Activated CD4-positive, alpha-beta T cell treated with anti-CD3 and anti-CD28 coated beads, Interleukin-2, amount 10 ng/mL, durations not matched to agents 7 days and 5 days (primary cell): ENCODE measurements at regions not wholly inside any gene's neighbourhood (a gene's known extent, or its start where the extent isn't known, plus 50 kb on each side); places are given as distances from the start of the nearest gene placed in this dataset.
"Not testable (repeated sequence)": the region's sequence is repeated elsewhere in the genome, so short reads cannot be mapped to it uniquely, and the experiment has no call there.

Experiments
- CTCF ChIA-PET: fragments of 350-600 bp; sonication (Branson Sonifier 250); formaldehyde crosslinking; loops from one replicate; lab custom pipeline; 2021; ENCODE audit warnings: antibody characterized with exemption; lab: Charles Lee
- POLR2A ChIA-PET: fragments of 350-600 bp; sonication (Branson Sonifier 250); formaldehyde crosslinking; loops from one replicate; lab custom pipeline; 2021; ENCODE audit warnings: antibody characterized with exemption; lab: Charles Lee
- DNase-seq: peaks from one replicate; pipeline ENCODE4 v3.0.0-alpha.2; 2020
- H3K27ac Mint-ChIP-seq: one replicate; pipeline ENCODE4 v1.8.0; 2021; ENCODE audit warnings: mild to moderate bottlenecking, moderate library complexity, mixed read lengths
- H3K27me3 Mint-ChIP-seq: one replicate; pipeline ENCODE4 v1.8.0; 2021; ENCODE audit warnings: mixed read lengths
- H3K36me3 Mint-ChIP-seq: one replicate; pipeline ENCODE4 v1.8.0; 2021; ENCODE audit warnings: low read depth, mixed read lengths
- H3K4me1 Mint-ChIP-seq: one replicate; pipeline ENCODE4 v1.8.0; 2021; ENCODE audit warnings: mixed read lengths
- H3K4me3 Mint-ChIP-seq: one replicate; pipeline ENCODE4 v1.8.0; 2021; ENCODE audit warnings: mild to moderate bottlenecking, moderate library complexity, mixed read lengths
- H3K9me3 Mint-ChIP-seq: one replicate; pipeline ENCODE4 v1.8.0; 2021; ENCODE audit warnings: mixed read lengths

GRCh38 chr15:95041297-95041696, 809.9 kb downstream of the MCTP2 start:
- Mint-ChIP-seq H3K27me3 (no peaks in the 10 kb centered on the region), H3K4me3 (no peak overlapping the region), H3K4me1 (no peaks in the 10 kb centered on the region), H3K36me3 (no peaks in the 10 kb centered on the region), H3K9me3 (peaks cover 2% of the 10 kb centered on the region), H3K27ac (no peak overlapping the region)
- no peak for DNase-seq
- ChIA-PET POLR2A (no interaction called here), CTCF (no interaction called here)

- POLR2A ChIA-PET, result not testable (repeated sequence)
These were observed 812.0 kb downstream of the MCTP2 start for GRCh38 chr15:95043236-95043932.

GRCh38 chr15:95043933-95044313, 812.6 kb downstream of the MCTP2 start:
- ChIA-PET CTCF (no interaction called here), POLR2A (no interaction called here)
- Mint-ChIP-seq H3K36me3 (no peaks in the 10 kb centered on the region), H3K9me3 (peaks cover 11% of the 10 kb centered on the region), H3K4me1 (no peaks in the 10 kb centered on the region), H3K27ac (no peak overlapping the region), H3K27me3 (no peaks in the 10 kb centered on the region), H3K4me3 (no peak overlapping the region)
- no peak for DNase-seq

More at GRCh38 chr15:95043236-95043932, 812.0 kb downstream of the MCTP2 start:
- H3K4me1 Mint-ChIP-seq, H3K36me3 Mint-ChIP-seq, H3K27me3 Mint-ChIP-seq, H3K4me3 Mint-ChIP-seq, CTCF ChIA-PET, DNase-seq, H3K27ac Mint-ChIP-seq: not testable (repeated sequence)
- peaks cover 11% of the 10 kb centered on the region for H3K9me3 Mint-ChIP-seq

- peaks cover 11% of the 10 kb centered on the region for H3K9me3 Mint-ChIP-seq
- H3K4me1 Mint-ChIP-seq, result no peaks in the 10 kb centered on the region
- POLR2A ChIA-PET, result no interaction called here
- no peak overlapping the region for H3K4me3 Mint-ChIP-seq
- no peak for DNase-seq
- no peaks in the 10 kb centered on the region for H3K36me3 Mint-ChIP-seq
- no peak overlapping the region for H3K27ac Mint-ChIP-seq
- CTCF ChIA-PET, result no interaction called here
- no peaks in the 10 kb centered on the region for H3K27me3 Mint-ChIP-seq
These were observed 813.5 kb downstream of the MCTP2 start for GRCh38 chr15:95044745-95045417.

- ChIA-PET CTCF (no interaction called here), POLR2A (no interaction called here)
- no peak overlapping the region for H3K4me3 Mint-ChIP-seq
- H3K27me3 Mint-ChIP-seq, result no peaks in the 10 kb centered on the region
- H3K4me1 Mint-ChIP-seq, result no peaks in the 10 kb centered on the region
- H3K36me3 Mint-ChIP-seq, result no peaks in the 10 kb centered on the region
- DNase-seq, result no peak
- peaks cover 9% of the 10 kb centered on the region for H3K9me3 Mint-ChIP-seq
- H3K27ac Mint-ChIP-seq, result no peak overlapping the region
These were observed 820.5 kb downstream of the MCTP2 start for GRCh38 chr15:95051861-95052260.

GRCh38 chr15:95059346-95059905, 828.1 kb downstream of the MCTP2 start:
- H3K4me1 Mint-ChIP-seq, result no peaks in the 10 kb centered on the region
- no peaks in the 10 kb centered on the region for H3K27me3 Mint-ChIP-seq
- ChIA-PET POLR2A (no interaction called here), CTCF (no interaction called here)
- no peaks in the 10 kb centered on the region for H3K36me3 Mint-ChIP-seq
- H3K4me3 Mint-ChIP-seq, result no peak overlapping the region
- peaks cover 10% of the 10 kb centered on the region for H3K9me3 Mint-ChIP-seq
- no peak overlapping the region for H3K27ac Mint-ChIP-seq
- no peak for DNase-seq

- H3K27ac Mint-ChIP-seq, result no peak overlapping the region
- no peak for DNase-seq
- POLR2A ChIA-PET, result no interaction called here
These were observed 837.5 kb downstream of the MCTP2 start for GRCh38 chr15:95068701-95069521.

GRCh38 chr15:95075792-95076677, 844.7 kb downstream of the MCTP2 start:
- Mint-ChIP-seq H3K9me3 (peaks cover 3% of the 10 kb centered on the region), H3K36me3 (no peaks in the 10 kb centered on the region), H3K27ac (no peak overlapping the region), H3K4me3 (no peak overlapping the region), H3K27me3 (no peaks in the 10 kb centered on the region), H3K4me1 (no peaks in the 10 kb centered on the region)
- no peak for DNase-seq
- POLR2A ChIA-PET, result no interaction called here
- CTCF ChIA-PET, result no interaction called here

More at GRCh38 chr15:95068701-95069521, 837.5 kb downstream of the MCTP2 start:
- Mint-ChIP-seq H3K4me3 (no peak overlapping the region), H3K9me3 (peaks cover 4% of the 10 kb centered on the region), H3K36me3 (no peaks in the 10 kb centered on the region), H3K27me3 (no peaks in the 10 kb centered on the region), H3K4me1 (no peaks in the 10 kb centered on the region)
- CTCF ChIA-PET, result no interaction called here

- H3K36me3 Mint-ChIP-seq, result no peaks in the 10 kb centered on the region
- no peak overlapping the region for H3K27ac Mint-ChIP-seq
- CTCF ChIA-PET, result no interaction called here
- no peak for DNase-seq
- no peaks in the 10 kb centered on the region for H3K27me3 Mint-ChIP-seq
- POLR2A ChIA-PET, result no interaction called here
- H3K4me1 Mint-ChIP-seq, result no peaks in the 10 kb centered on the region
- H3K4me3 Mint-ChIP-seq, result no peak overlapping the region
- peaks cover 3% of the 10 kb centered on the region for H3K9me3 Mint-ChIP-seq
These were observed 845.3 kb downstream of the MCTP2 start for GRCh38 chr15:95076678-95076990.

- no peaks in the 10 kb centered on the region for H3K36me3 Mint-ChIP-seq
- no peak for DNase-seq
- H3K4me3 Mint-ChIP-seq, result no peak overlapping the region
- POLR2A ChIA-PET, result no interaction called here
- H3K27me3 Mint-ChIP-seq, result no peaks in the 10 kb centered on the region
- H3K9me3 Mint-ChIP-seq, result peaks cover 3% of the 10 kb centered on the region
- H3K27ac Mint-ChIP-seq, result no peak overlapping the region
- CTCF ChIA-PET, result no interaction called here
- H3K4me1 Mint-ChIP-seq, result no peaks in the 10 kb centered on the region
These were observed 846.6 kb downstream of the MCTP2 start for GRCh38 chr15:95078003-95078402.

GRCh38 chr15:95080228-95080627, 848.9 kb downstream of the MCTP2 start:
- H3K36me3 Mint-ChIP-seq, DNase-seq, H3K27me3 Mint-ChIP-seq, H3K27ac Mint-ChIP-seq, POLR2A ChIA-PET, CTCF ChIA-PET, H3K4me1 Mint-ChIP-seq, H3K9me3 Mint-ChIP-seq, H3K4me3 Mint-ChIP-seq: not testable (repeated sequence)

GRCh38 chr15:95085056-95085455, 853.7 kb downstream of the MCTP2 start:
- POLR2A ChIA-PET, result no interaction called here
- CTCF ChIA-PET, result no interaction called here
- no peaks in the 10 kb centered on the region for H3K27me3 Mint-ChIP-seq
- H3K9me3 Mint-ChIP-seq, result no peaks in the 10 kb centered on the region
- H3K27ac Mint-ChIP-seq, result no peak overlapping the region
- no peak overlapping the region for H3K4me3 Mint-ChIP-seq
- DNase-seq, result no peak
- H3K36me3 Mint-ChIP-seq, result no peaks in the 10 kb centered on the region
- no peaks in the 10 kb centered on the region for H3K4me1 Mint-ChIP-seq
